Esophagus muscularis mucosa (tissue), 4 donors: ENCODE measurements at regions not wholly inside any gene's neighbourhood (a gene's known extent, or its start where the extent isn't known, plus 50 kb on each side); places are given as distances from the start of the nearest gene placed in this dataset.
A peak's percentile ranks its signal among the peaks of the same experiment; 100 is the strongest.

ENCODE experiments used
- DNase-seq: peaks from one replicate; pipeline ENCODE4 v3.0.0-alpha.2; 2017; ENCODE audit errors: extremely low spot score
- H3K27ac ChIP-seq, 4 donors: fragments of 200-600 bp; sonication (generic); replicated peaks in 1 of 4; 1 replicate in 3 of 4; 2 replicates in 1 of 4; pipeline ENCODE4 v1.5.1; 2016 to 2019; ENCODE audit warnings: mild to moderate bottlenecking in 1 of 4
- H3K27me3 ChIP-seq, 4 donors: fragments of 200-600 bp; sonication (generic); one replicate each; pipeline versions ENCODE4 v1.5.1 to v1.6.0; 2016 to 2019
- H3K36me3 ChIP-seq, 4 donors: fragments of 200-600 bp; sonication (generic); one replicate each; pipeline ENCODE4 v1.5.1; 2016 to 2019
- H3K4me1 ChIP-seq, 4 donors: fragments of 200-600 bp; sonication (generic); one replicate each; pipeline ENCODE4 v1.5.1; 2016 to 2019
- H3K4me3 ChIP-seq, 4 donors: fragments of 200-600 bp; sonication (generic); 1 replicate in 2 of 4; 2 replicates in 2 of 4; pipeline ENCODE4 v1.5.1; 2016 to 2019; ENCODE audit warnings: mild to moderate bottlenecking in 4 of 4, moderate library complexity in 1 of 4
- H3K9me3 ChIP-seq, 4 donors: fragments of 200-600 bp; sonication (generic); 1 replicate in 3 of 4; 2 replicates in 1 of 4; pipeline ENCODE4 v1.5.1; 2016 to 2019
- EP300 ChIP-seq: sonication (generic); formaldehyde crosslinking; IDR thresholded peaks from one replicate; pipeline ENCODE4 v1.6.1; 2017; ENCODE audit warnings: antibody characterized with exemption
- POLR2A ChIP-seq: fragments of 450-650 bp; IDR thresholded peaks from one replicate; pipeline ENCODE4 v1.6.1; 2017; ENCODE audit warnings: antibody characterized with exemption, moderate library complexity, mild to moderate bottlenecking, low read depth
- POLR2AphosphoS5 ChIP-seq, 2 donors: sonication (generic); formaldehyde crosslinking; IDR thresholded peaks; one replicate each; pipeline ENCODE4 v1.6.1; 2017; ENCODE audit warnings: antibody characterized with exemption in 2 of 2
- WGBS: methylation state at CpG from one replicate; pipeline ENCODE4 v1.1.5; 2018; 5-methylcytosine and 5-hydroxymethylcytosine counted together
- intact Hi-C: fragments of 100-400 bp; cut with DNase I; formaldehyde crosslinking; loops from one replicate; pipeline ENCODE4 v1.15.1; 2023
- TF ChIP-seq, protein P1 (sequence below), 3 experiments: fragments of 200-600 bp in 2 of 3; fragments of 450-650 bp in 1 of 3; sonication (generic) in 2 of 3; IDR thresholded peaks; one replicate each; pipeline ENCODE4 v1.5.1; 2017 to 2019; ENCODE audit warnings: antibody characterized with exemption in 3 of 3, mild to moderate bottlenecking in 2 of 3, moderate library complexity in 1 of 3

GRCh38 chr1:234683861-234684632, 74.1 kb upstream of the IRF2BP2 start:
- Histone ChIP-seq H3K4me3 (no peak overlapping the region), H3K27ac (peak overlapping the region; percentile 75 to 85 (median 80)), H3K4me1 (peaks cover 12 to 34% (median 27%) of the 10 kb centered on the region in 4 donors), H3K36me3 (no peaks in the 10 kb centered on the region), H3K9me3 (no peaks in the 10 kb centered on the region), H3K27me3 (no peaks in the 10 kb centered on the region)
- peak; percentile 82 for DNase-seq
- WGBS = 39% methylated on average over 10 of the region's 10 CpGs
- intact Hi-C loops = loop anchor here (5.0 kb wide), 2 partner anchors 67 to 238 kb away; no protein-coding TSS in a partner anchor
- TF ChIP-seq POLR2AphosphoS5 (IDR thresholded peaks at IDR 0.05) (peak; percentile 82 to 89), EP300 (no peak), POLR2A (no peak)
- TF ChIP-seq, protein P1, sequence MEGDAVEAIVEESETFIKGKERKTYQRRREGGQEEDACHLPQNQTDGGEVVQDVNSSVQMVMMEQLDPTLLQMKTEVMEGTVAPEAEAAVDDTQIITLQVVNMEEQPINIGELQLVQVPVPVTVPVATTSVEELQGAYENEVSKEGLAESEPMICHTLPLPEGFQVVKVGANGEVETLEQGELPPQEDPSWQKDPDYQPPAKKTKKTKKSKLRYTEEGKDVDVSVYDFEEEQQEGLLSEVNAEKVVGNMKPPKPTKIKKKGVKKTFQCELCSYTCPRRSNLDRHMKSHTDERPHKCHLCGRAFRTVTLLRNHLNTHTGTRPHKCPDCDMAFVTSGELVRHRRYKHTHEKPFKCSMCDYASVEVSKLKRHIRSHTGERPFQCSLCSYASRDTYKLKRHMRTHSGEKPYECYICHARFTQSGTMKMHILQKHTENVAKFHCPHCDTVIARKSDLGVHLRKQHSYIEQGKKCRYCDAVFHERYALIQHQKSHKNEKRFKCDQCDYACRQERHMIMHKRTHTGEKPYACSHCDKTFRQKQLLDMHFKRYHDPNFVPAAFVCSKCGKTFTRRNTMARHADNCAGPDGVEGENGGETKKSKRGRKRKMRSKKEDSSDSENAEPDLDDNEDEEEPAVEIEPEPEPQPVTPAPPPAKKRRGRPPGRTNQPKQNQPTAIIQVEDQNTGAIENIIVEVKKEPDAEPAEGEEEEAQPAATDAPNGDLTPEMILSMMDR (IDR thresholded peaks at IDR 0.05) = no peak

DNA sequence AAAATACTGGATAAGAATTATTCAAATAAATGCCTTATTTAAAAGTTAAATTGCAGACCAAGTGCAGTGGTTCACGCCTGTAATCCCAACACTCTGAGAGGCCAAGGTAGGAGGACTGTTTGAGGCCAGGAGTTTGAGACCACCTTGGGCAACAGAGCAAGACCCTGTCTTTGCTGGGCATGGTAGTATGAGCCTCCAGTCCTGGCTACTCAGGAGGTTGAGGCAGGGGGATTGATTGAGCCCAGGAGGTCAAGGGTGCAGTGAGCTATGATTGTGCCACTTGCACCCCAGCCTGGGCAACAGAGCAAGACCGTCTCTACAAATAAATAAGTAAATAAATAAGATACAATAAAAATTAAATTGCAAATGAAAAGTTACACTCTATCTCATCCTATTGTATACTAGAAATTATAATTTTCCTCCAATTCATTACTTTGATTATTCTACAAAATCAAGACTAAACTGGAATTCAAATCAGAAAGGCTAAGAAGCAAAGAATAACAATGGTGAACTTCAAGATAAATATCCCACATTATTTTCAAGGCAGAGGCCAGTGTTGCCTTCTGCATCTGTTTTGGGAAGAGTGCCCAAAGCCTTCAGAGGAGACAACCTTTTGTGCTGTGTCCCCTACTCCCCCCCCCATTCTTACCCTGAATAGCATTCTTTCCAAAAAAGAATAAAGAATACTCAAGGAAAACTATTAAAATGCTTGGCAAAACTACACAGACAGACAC, 73.3 kb upstream of the IRF2BP2 start:
- DNase-seq = peak; percentile 50
- H3K27ac ChIP-seq = peak overlapping the region; percentile 75 to 85 (median 80)
- H3K4me1 ChIP-seq = peaks cover 12 to 34% (median 27%) of the 10 kb centered on the region in 4 donors
- H3K36me3 ChIP-seq = no peaks in the 10 kb centered on the region
- intact Hi-C loops = loop anchor here (5.0 kb wide), 2 partner anchors 66 to 239 kb away; no protein-coding TSS in a partner anchor
- H3K27me3 ChIP-seq = no peaks in the 10 kb centered on the region
- 83% methylated on average over 2 of the region's 2 CpGs for WGBS
- H3K4me3 ChIP-seq = no peak overlapping the region
- no peak for TF ChIP-seq POLR2A
- TF ChIP-seq EP300 = no peak
- no peak for TF ChIP-seq POLR2AphosphoS5 (IDR thresholded peaks at IDR 0.05)
- TF ChIP-seq, protein P1 (IDR thresholded peaks at IDR 0.05) = no peak
- no peaks in the 10 kb centered on the region for H3K9me3 ChIP-seq

DNA sequence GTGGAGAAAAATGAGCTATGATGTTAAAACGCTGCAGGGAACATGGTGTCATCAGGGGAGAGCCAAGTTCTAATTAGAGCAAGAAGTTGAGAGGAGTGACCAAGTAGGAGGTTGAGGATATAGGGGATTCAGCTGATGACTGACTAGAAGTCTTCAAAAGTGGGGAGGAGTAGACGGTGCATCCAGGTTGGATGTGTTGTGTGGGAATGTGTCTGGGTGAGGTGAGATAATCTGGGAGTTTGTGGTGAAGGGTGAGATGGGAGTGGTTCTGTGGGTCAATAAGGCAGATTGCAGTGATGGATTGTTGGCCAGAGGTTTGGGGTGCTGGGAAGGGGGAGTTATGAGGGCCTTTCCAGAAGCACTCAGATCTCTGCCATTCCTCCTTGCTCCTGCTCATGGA, 72.0 kb upstream of the IRF2BP2 start:
- intact Hi-C loops = loop anchor here (5.0 kb wide), 2 partner anchors 65 to 240 kb away; no protein-coding TSS in a partner anchor

DNA sequence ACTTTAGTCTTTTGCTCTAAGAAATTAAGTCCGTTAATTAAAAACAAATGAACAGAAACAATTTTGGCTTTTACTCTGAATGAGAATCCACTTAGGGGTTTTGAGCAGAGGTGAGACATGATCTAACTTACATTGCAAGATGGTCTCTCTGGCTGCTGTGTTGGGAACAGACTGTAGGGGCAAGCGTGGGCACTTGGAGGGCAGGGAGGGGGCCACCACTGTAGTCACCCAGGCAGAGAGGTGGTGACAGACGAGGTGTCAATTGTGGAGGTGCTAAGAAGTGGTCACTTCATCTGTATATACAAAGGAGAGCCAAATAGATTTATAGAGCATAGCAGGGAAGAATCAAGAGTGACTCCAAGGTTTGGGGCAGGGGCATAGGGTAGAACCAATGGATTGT, 71.1 kb upstream of the IRF2BP2 start:
- H3K4me1 ChIP-seq = peaks cover 13 to 28% (median 27%) of the 10 kb centered on the region in 4 donors
- no peak overlapping the region for H3K4me3 ChIP-seq
- TF ChIP-seq POLR2A (no peak), EP300 (no peak), POLR2AphosphoS5 (IDR thresholded peaks at IDR 0.05) (no peak)
- TF ChIP-seq, protein P1 (IDR thresholded peaks at IDR 0.05) = no peak
- H3K9me3 ChIP-seq = no peaks in the 10 kb centered on the region
- 97% methylated on average over 3 of the region's 3 CpGs for WGBS
- peak; percentile 60 for DNase-seq
- no peak overlapping the region for H3K27ac ChIP-seq
- no peaks in the 10 kb centered on the region for H3K27me3 ChIP-seq
- H3K36me3 ChIP-seq = no peaks in the 10 kb centered on the region
- intact Hi-C loops = loop anchor here (5.0 kb wide), 2 partner anchors 64 to 241 kb away; no protein-coding TSS in a partner anchor

More for the DNA sequence above, 72.0 kb upstream of the IRF2BP2 start:
- no peak overlapping the region for H3K27ac ChIP-seq
- H3K4me3 ChIP-seq = no peak overlapping the region
- no peaks in the 10 kb centered on the region for H3K36me3 ChIP-seq
- H3K27me3 ChIP-seq = no peaks in the 10 kb centered on the region
- H3K4me1 ChIP-seq = peaks cover 12 to 29% (median 24%) of the 10 kb centered on the region in 4 donors
- TF ChIP-seq POLR2AphosphoS5 (IDR thresholded peaks at IDR 0.05) (no peak), POLR2A (no peak), EP300 (no peak)
- TF ChIP-seq, protein P1 (IDR thresholded peaks at IDR 0.05) = no peak
- H3K9me3 ChIP-seq = no peaks in the 10 kb centered on the region
- WGBS = 90% methylated on average over 2 of the region's 2 CpGs
- peak; percentile 66 for DNase-seq
